ENCODE measurements at regions not wholly inside any gene's neighbourhood (a gene's known extent, or its start where the extent isn't known, plus 50 kb on each side); places are given as distances from the start of the nearest gene placed in this dataset.
A peak's percentile ranks its signal among the peaks of the same experiment; 100 is the strongest.

DNA sequence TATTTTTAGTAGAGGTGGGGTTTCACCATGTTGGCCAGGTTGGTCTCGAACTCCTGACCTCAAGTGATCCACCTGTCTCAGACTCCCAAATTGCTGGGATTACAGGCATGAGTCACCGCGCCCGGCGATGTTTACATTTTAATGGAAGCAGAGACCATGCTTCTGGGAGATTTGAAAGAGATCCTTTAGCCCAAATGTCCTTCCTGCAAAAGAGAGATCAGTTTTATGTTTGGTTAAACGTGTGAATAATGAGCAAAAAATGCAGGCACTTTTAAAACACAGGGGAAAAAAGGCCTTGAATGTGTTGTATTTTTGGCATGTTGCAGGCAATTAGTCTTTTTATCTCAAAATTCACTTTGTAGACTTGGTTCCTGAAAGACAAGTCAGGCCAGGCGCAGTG is 95.8 kb upstream of the ELOVL6 start:
- H3K4me1 ChIP-seq (ENCODE audit: control insufficient read depth, insufficient read depth, low read depth, low read length), result peaks cover 2% of the 10 kb centered on the region
- no peak overlapping the region for H2BK15ac ChIP-seq (ENCODE audit: low read depth, poor library complexity, severe bottlenecking)
- no peaks in the 10 kb centered on the region for H3K36me3 ChIP-seq (ENCODE audit: control insufficient read depth in 1 of 2, insufficient read depth in 2 of 2, low read depth in 1 of 2, low read length in 2 of 2)
- no peaks in the 10 kb centered on the region for H3K9me3 ChIP-seq (ENCODE audit: control insufficient read depth, low read length)
- H2BK5ac ChIP-seq (ENCODE audit: low read depth, low read length, poor library complexity, severe bottlenecking), result no peak overlapping the region
- DNase-seq, result peak; percentile 54
- no peak overlapping the region for H3K14ac ChIP-seq (ENCODE audit: low read length in 2 of 2)
- H2BK12ac ChIP-seq (ENCODE audit: low read length in 2 of 2), result no peak overlapping the region
- H3K79me1 ChIP-seq (replicated peaks; ENCODE audit: low read length, poor library complexity, severe bottlenecking), result no peaks in the 10 kb centered on the region
- no peak overlapping the region for H4K8ac ChIP-seq (ENCODE audit: low read length)
- H3K27me3 ChIP-seq (ENCODE audit: control insufficient read depth in 1 of 2, insufficient read depth in 1 of 2, low read length in 2 of 2), result peaks cover 0 to 4% of the 10 kb centered on the region in 2 experiments
- no peak overlapping the region for H3K9ac ChIP-seq (ENCODE audit: low read length)
- WGBS, result 46% methylated on average over 7 of the region's 7 CpGs
- no peak overlapping the region for H3K27ac ChIP-seq (ENCODE audit: low read length, poor library complexity, severe bottlenecking)
- no peak overlapping the region for H3K4ac ChIP-seq (ENCODE audit: low read depth in 1 of 2, low read length in 2 of 2)
- no peak overlapping the region for H2AK5ac ChIP-seq (ENCODE audit: low read length, severe bottlenecking)
- no peak overlapping the region for H2AFZ ChIP-seq (ENCODE audit: low read depth, low read length)
- H3K4me2 ChIP-seq (ENCODE audit: low read length, poor library complexity, severe bottlenecking), result no peak overlapping the region
- no peak overlapping the region for H2BK120ac ChIP-seq (ENCODE audit: low read depth, low read length)
- H3K4me3 ChIP-seq (ENCODE audit: insufficient read depth in 1 of 2, low read depth in 1 of 2, low read length in 2 of 2), result no peak overlapping the region
- H4K91ac ChIP-seq (ENCODE audit: low read length), result no peak overlapping the region
- H3K23ac ChIP-seq (ENCODE audit: low read length in 2 of 2), result no peak overlapping the region
- no peak overlapping the region for H3K18ac ChIP-seq (ENCODE audit: low read depth in 1 of 2, low read length in 2 of 2)

DNA sequence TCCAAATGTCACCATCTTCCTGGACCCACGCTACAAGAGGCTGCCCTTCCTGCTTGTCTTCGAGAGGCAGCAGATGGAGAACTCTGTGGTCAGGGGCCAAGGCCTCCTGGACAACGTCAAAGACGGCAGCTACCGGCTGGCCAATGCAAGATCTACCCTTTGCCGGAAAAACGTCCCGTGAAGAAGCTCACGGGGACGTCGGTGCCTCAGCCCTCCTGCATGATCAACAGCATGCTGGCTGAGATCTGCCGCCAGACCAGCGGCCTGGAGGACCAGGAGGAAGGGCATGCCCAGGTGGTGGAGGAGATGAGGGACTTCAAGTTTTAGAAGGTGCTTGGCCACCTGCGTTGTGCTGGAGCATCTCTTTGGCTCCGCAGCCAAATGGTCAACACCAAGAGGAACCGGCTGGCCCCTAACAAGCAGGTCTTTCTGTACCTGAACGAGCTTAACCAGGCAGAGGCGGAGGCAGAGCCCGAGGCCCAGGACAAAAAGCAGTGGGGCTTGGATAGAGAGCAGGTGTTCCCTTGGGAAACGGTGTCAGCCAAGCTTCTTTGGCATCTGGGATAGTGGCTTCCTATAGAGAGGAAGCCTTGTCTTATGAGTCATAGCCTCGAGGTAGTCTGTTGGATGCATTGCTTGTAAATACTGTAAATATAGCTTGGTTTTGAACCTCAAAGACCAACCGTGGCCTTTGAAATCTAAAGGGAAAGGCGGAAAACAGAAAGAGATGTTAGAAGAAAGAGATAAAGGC is 94.8 kb upstream of the ELOVL6 start:
- Histone ChIP-seq H2BK120ac (ENCODE audit: low read depth, low read length) (no peak overlapping the region), H3K18ac (ENCODE audit: low read depth in 1 of 2, low read length in 2 of 2) (no peak overlapping the region), H3K36me3 (ENCODE audit: control insufficient read depth in 1 of 2, insufficient read depth in 2 of 2, low read depth in 1 of 2, low read length in 2 of 2) (no peaks in the 10 kb centered on the region), H3K9ac (ENCODE audit: low read length) (no peak overlapping the region), H3K14ac (ENCODE audit: low read length in 2 of 2) (no peak overlapping the region), H3K4ac (ENCODE audit: low read depth in 1 of 2, low read length in 2 of 2) (no peak overlapping the region), H3K4me1 (ENCODE audit: control insufficient read depth, insufficient read depth, low read depth, low read length) (peaks cover 2% of the 10 kb centered on the region), H2BK15ac (ENCODE audit: low read depth, poor library complexity, severe bottlenecking) (no peak overlapping the region), H3K79me1 (replicated peaks; ENCODE audit: low read length, poor library complexity, severe bottlenecking) (no peaks in the 10 kb centered on the region), H4K8ac (ENCODE audit: low read length) (no peak overlapping the region), H4K91ac (ENCODE audit: low read length) (no peak overlapping the region), H2BK12ac (ENCODE audit: low read length in 2 of 2) (no peak overlapping the region), H3K27me3 (ENCODE audit: control insufficient read depth in 1 of 2, insufficient read depth in 1 of 2, low read length in 2 of 2) (peaks cover 0 to 4% of the 10 kb centered on the region in 2 experiments), H2AFZ (ENCODE audit: low read depth, low read length) (no peak overlapping the region), H3K4me3 (ENCODE audit: insufficient read depth in 1 of 2, low read depth in 1 of 2, low read length in 2 of 2) (no peak overlapping the region), H2BK5ac (ENCODE audit: low read depth, low read length, poor library complexity, severe bottlenecking) (no peak overlapping the region), H3K9me3 (ENCODE audit: control insufficient read depth, low read length) (no peaks in the 10 kb centered on the region), H3K27ac (ENCODE audit: low read length, poor library complexity, severe bottlenecking) (no peak overlapping the region), H3K4me2 (ENCODE audit: low read length, poor library complexity, severe bottlenecking) (no peak overlapping the region), H2AK5ac (ENCODE audit: low read length, severe bottlenecking) (no peak overlapping the region), H3K23ac (ENCODE audit: low read length in 2 of 2) (no peak overlapping the region)
- 93% methylated on average over 23 of the region's 23 CpGs for WGBS
- DNase-seq, result no peak

DNA sequence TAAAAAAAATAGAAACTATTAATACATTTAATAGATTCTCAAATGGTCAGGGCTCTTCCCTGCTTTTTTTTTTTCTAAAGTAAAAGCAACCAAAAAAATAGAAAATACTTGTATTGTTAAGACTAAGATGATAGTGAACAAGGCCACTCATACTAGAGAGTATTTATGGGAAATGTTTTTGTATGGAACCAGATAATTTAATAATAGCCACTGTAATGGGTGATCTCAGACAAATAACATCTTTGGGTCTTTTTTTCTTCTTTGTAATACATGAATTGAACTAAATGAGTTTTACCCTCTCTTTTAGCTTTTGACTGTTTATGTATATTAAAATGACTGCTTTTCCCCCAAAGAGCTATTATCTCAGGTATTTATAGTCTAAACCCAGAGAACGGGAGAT is 92.1 kb upstream of the ELOVL6 start:
- Histone ChIP-seq H2AFZ (ENCODE audit: low read depth, low read length) (no peak overlapping the region), H3K4me1 (ENCODE audit: control insufficient read depth, insufficient read depth, low read depth, low read length) (peaks cover 4% of the 10 kb centered on the region), H3K27me3 (ENCODE audit: control insufficient read depth in 1 of 2, insufficient read depth in 1 of 2, low read length in 2 of 2) (peaks cover 0 to 4% of the 10 kb centered on the region in 2 experiments), H3K36me3 (ENCODE audit: control insufficient read depth in 1 of 2, insufficient read depth in 2 of 2, low read depth in 1 of 2, low read length in 2 of 2) (no peaks in the 10 kb centered on the region), H3K18ac (ENCODE audit: low read depth in 1 of 2, low read length in 2 of 2) (no peak overlapping the region), H2BK120ac (ENCODE audit: low read depth, low read length) (no peak overlapping the region), H3K79me1 (replicated peaks; ENCODE audit: low read length, poor library complexity, severe bottlenecking) (no peaks in the 10 kb centered on the region), H3K4me2 (ENCODE audit: low read length, poor library complexity, severe bottlenecking) (no peak overlapping the region), H3K9me3 (ENCODE audit: control insufficient read depth, low read length) (no peaks in the 10 kb centered on the region), H2BK15ac (ENCODE audit: low read depth, poor library complexity, severe bottlenecking) (no peak overlapping the region), H3K23ac (ENCODE audit: low read length in 2 of 2) (no peak overlapping the region), H3K27ac (ENCODE audit: low read length, poor library complexity, severe bottlenecking) (no peak overlapping the region), H3K14ac (ENCODE audit: low read length in 2 of 2) (no peak overlapping the region), H2BK12ac (ENCODE audit: low read length in 2 of 2) (no peak overlapping the region), H2AK5ac (ENCODE audit: low read length, severe bottlenecking) (no peak overlapping the region), H2BK5ac (ENCODE audit: low read depth, low read length, poor library complexity, severe bottlenecking) (no peak overlapping the region), H4K8ac (ENCODE audit: low read length) (no peak overlapping the region), H4K91ac (ENCODE audit: low read length) (no peak overlapping the region), H3K4me3 (ENCODE audit: insufficient read depth in 1 of 2, low read depth in 1 of 2, low read length in 2 of 2) (no peak overlapping the region), H3K9ac (ENCODE audit: low read length) (no peak overlapping the region), H3K4ac (ENCODE audit: low read depth in 1 of 2, low read length in 2 of 2) (no peak overlapping the region)
- no peak for DNase-seq
- WGBS, result no CpG with 5 or more reads among the region's 1 CpG

DNA sequence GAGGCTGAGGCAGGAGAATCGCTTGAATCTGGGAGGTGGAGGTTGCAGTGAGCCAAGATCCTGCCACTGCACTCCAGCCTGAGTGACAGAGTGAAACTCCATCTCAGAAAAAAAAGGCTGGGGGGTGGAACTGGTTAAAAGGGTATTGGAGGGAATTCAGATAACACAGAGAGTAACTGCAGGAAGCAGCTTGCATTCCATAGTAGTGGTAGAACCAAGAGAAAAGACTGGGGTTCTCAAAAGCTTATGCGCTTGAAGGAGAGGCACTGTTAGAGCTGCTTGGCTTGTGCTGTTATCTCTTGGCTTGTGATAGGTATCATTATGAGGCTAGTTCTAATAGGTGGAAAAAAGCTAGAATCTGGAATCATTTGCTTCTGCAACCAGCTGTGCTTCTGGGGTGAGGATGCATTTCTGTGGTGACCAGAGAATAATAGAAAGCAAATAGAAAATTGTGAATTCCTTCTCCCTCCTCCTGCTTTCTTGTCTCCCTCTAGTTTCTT is 91.2 kb upstream of the ELOVL6 start:
- Histone ChIP-seq H3K23ac (ENCODE audit: low read length in 2 of 2) (no peak overlapping the region), H2BK15ac (ENCODE audit: low read depth, poor library complexity, severe bottlenecking) (no peak overlapping the region), H2BK5ac (ENCODE audit: low read depth, low read length, poor library complexity, severe bottlenecking) (no peak overlapping the region), H3K4me1 (ENCODE audit: control insufficient read depth, insufficient read depth, low read depth, low read length) (peaks cover 4% of the 10 kb centered on the region), H3K9me3 (ENCODE audit: control insufficient read depth, low read length) (no peaks in the 10 kb centered on the region), H2BK120ac (ENCODE audit: low read depth, low read length) (no peak overlapping the region), H3K36me3 (ENCODE audit: control insufficient read depth in 1 of 2, insufficient read depth in 2 of 2, low read depth in 1 of 2, low read length in 2 of 2) (no peaks in the 10 kb centered on the region), H3K18ac (ENCODE audit: low read depth in 1 of 2, low read length in 2 of 2) (no peak overlapping the region), H4K91ac (ENCODE audit: low read length) (no peak overlapping the region), H2AK5ac (ENCODE audit: low read length, severe bottlenecking) (no peak overlapping the region), H3K27me3 (ENCODE audit: control insufficient read depth in 1 of 2, insufficient read depth in 1 of 2, low read length in 2 of 2) (peaks cover 0 to 4% of the 10 kb centered on the region in 2 experiments), H4K8ac (ENCODE audit: low read length) (no peak overlapping the region), H2AFZ (ENCODE audit: low read depth, low read length) (no peak overlapping the region), H3K14ac (ENCODE audit: low read length in 2 of 2) (no peak overlapping the region), H2BK12ac (ENCODE audit: low read length in 2 of 2) (no peak overlapping the region), H3K4me2 (ENCODE audit: low read length, poor library complexity, severe bottlenecking) (no peak overlapping the region), H3K27ac (ENCODE audit: low read length, poor library complexity, severe bottlenecking) (no peak overlapping the region), H3K4me3 (ENCODE audit: insufficient read depth in 1 of 2, low read depth in 1 of 2, low read length in 2 of 2) (no peak overlapping the region), H3K79me1 (replicated peaks; ENCODE audit: low read length, poor library complexity, severe bottlenecking) (no peaks in the 10 kb centered on the region), H3K4ac (ENCODE audit: low read depth in 1 of 2, low read length in 2 of 2) (no peak overlapping the region), H3K9ac (ENCODE audit: low read length) (no peak overlapping the region)
- WGBS, result 87% methylated on average over 2 of the region's 2 CpGs
- DNase-seq, result no peak
